ENCODE measurements at regions not wholly inside any gene's neighbourhood (a gene's known extent, or its start where the extent isn't known, plus 50 kb on each side); places are given as distances from the start of the nearest gene placed in this dataset.

GRCh38 chr5:124591583-124591982 is 154.9 kb downstream of the ZNF608 start:
- DNase-seq (ENCODE audit: low read depth in 4 of 4, low spot score in 2 of 4): no peak

GRCh38 chr5:124590686-124591085 is 155.8 kb downstream of the ZNF608 start:
- DNase-seq (ENCODE audit: low read depth in 4 of 4, low spot score in 2 of 4): no peak

DNA sequence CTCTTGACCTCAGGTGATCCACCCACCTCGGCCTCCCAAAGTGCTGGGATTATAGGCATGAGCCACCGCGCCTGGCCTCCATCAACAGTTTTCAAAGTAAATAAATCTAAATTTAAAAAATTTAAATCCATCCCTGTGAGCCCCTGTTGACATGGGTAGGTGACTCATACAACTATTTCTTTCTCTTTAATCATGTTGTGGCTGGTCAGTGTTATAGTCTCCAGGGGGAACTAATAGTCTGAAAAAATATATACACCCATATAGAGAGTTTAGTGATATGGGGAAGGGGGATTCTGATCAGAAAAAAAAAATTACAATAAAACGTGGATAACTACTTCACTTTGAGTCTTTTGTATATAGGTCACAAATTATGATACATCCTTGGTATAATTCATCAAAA is 159.2 kb downstream of the ZNF608 start:
- DNase-seq (ENCODE audit: low read depth in 4 of 4, low spot score in 2 of 4): no peak

- no peak for DNase-seq (ENCODE audit: low read depth in 4 of 4, low spot score in 2 of 4)
Observed at GRCh38 chr5:124584991-124585715, 161.3 kb downstream of the ZNF608 start.

DNA sequence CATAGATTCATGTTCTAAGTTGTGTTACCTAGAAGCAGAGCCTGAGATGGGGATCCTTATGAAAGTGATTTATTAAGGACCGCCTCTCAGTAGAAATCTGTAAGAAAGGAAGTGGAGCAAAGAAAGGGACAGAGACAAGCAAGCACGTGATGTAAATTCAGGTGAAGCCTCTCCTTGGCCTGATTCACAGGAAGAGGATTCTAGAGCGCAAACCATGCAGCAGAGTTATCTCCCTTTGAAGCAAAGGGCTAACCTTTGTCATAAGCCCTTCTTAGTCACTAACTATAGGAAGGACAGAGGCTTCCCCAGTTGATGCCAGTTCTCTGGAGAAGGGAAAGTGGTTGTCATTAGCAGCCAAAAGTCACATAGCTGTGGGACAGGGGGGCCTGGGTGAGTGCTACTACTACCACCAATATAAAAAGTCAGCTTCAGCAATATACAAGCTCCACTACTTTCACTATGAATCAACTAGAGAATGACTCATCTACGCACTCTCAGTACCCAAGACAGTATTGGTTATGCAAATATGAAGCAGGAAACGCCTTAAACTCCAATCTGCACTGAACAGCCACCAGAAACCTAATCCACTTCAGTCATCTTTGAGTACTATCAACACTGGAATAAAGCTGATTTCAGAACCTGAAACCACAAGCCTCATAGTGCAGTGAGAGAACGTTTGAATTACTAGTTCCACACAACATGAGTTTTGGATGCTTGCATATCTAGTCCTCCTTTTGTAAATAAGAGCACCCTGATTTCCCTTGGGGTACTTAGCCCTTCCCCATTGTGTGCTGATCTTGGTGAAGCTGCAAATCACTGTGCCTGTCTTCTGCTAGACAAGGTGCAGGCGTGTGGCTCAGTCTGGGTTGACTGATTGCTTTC is 162.7 kb downstream of the ZNF608 start:
- DNase-seq (ENCODE audit: low read depth in 4 of 4, low spot score in 2 of 4): no peak

DNA sequence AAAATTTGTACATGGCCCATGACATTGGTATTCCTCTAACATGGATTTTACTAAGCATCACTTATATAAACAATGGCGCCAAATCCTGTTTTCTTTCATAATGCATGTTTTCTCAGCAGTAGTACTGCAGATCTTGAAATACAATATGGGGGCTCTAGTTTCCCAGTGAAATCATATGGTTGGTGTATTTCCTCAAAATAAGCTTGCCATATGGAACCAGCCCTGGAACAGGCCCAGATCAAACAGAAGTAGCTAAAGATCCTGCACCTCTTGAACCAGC is 163.9 kb downstream of the ZNF608 start:
- no peak for DNase-seq (ENCODE audit: low read depth in 4 of 4, low spot score in 2 of 4)

GRCh38 chr5:124581738-124582560 is 164.5 kb downstream of the ZNF608 start:
- DNase-seq (ENCODE audit: low read depth in 4 of 4, low spot score in 2 of 4): peak in 2 of 4 donors; percentile 49 to 56

DNA sequence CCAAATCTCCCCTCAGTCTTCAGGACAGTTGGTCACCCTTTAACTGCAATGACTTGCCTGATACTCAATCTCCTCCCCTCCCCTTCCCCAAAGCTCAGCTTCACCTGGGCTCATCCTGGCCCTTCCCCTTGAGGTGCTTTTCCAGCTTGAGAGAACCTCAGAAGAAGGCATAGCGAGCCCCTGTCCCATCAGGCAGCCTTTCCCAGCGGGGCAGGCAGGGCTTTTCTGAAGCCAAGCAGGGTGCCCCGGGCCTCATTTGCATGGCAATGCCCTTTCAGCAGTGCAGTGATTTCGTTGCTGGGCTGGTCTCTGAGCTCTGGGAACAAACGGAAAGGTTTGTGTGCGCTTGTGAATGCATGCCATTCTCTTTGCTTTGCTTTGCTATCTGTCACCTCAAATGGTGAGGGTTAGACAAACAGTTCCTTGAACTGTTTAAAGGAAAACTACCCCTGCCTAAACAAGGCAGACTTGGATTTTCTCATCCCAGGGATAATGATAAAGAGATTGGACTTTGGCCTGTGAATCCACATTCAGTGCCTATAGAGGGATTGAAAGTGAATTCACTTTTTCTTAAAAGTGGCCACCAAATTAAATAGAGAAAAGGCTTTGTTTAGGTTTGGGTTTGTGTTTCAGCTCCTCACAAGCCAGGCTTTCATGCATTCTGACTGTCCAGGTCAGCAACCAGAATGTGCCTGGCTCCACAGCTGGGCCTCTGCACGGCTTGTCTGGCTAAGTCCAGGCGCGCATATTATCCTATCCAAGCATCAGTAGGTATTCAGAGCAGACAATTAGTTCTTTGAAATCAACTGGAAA is 165.3 kb downstream of the ZNF608 start:
- no peak for DNase-seq (ENCODE audit: low read depth in 4 of 4, low spot score in 2 of 4)

DNA sequence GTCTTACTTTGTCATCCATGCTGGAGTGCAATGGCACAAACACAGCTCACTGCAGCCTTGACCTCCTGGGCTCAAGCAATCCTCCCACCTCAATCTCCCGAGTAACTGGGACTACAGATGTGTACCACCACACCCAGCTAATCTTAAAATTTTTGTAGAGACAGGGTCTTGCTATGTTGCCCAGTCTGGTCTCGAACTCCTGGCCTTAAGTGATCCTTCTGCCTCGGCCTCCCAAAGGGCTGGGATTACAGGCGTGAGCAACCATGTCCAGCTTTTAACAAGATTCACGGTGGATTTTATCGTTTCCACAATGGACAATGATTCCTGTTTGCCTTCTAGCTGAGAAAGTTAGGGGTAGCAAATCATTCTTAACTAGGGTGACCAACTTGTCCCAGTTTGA is 165.9 kb downstream of the ZNF608 start:
- no peak for DNase-seq (ENCODE audit: low read depth in 4 of 4, low spot score in 2 of 4)

- DNase-seq (ENCODE audit: low read depth in 4 of 4, low spot score in 2 of 4): no peak
Observed at GRCh38 chr5:124576848-124577409, 169.5 kb downstream of the ZNF608 start.

DNA sequence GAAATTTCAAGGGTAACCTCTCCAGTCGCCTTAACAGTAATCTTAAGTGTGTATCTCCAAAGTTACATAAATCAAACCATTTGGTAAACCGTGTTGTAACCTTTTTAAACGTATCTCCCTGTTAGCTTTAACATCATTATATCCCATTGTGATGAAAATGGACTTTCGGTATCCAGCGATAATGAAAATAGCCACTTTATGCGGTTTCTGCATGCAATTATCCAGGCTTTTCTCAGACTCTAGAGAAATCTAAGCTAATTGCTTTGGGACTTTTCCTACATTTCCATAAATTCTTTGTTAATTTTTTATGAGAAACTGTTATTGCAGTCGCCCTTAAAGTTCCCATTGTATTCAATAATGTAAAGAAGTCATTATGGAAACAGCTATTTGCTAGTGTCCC is 170.7 kb downstream of the ZNF608 start:
- DNase-seq (ENCODE audit: low read depth in 4 of 4, low spot score in 2 of 4): no peak

DNA sequence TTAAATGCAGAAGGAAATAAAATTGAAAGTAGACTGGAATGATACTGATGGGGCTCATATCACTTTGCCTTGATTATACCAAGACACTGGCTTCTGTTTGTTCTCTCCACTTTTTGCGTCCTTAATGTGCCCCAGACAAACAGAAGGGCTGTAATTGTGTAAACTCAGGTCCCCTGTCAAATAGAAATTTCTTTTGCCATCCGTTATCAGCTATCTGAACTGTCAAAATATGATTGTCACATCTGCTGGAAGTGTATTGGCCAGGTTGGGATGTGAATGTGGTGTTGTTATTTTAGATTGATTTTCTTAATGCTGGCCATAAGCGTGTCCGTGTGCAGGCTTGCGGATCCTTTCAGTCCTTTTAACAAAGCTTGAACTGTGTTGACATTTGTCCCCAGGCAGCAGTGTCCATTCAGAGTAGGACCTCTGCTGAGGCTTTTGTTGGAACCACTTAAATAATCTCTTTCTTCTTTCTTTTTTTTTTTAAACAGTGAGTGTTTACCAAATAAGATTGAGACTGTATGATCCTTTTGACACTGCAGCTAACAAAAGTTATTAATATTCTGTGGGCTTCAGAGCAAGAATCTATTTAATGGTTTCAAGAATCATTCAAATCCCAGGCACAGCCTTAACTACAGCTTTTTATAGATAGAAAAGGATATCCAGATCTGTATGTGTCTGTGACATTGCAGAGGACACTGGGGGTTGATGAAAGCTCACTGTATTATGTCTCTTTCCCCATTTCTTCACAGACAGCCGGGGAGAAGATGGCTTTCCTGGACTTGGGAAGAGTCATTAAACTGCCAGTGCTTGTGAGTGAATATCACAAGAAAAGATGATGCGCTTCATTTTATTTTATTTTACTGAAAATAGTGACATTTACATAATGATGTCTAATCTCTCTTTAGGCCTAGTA is 171.7 kb downstream of the ZNF608 start:
- DNase-seq (ENCODE audit: low read depth in 4 of 4, low spot score in 2 of 4): no peak

DNA sequence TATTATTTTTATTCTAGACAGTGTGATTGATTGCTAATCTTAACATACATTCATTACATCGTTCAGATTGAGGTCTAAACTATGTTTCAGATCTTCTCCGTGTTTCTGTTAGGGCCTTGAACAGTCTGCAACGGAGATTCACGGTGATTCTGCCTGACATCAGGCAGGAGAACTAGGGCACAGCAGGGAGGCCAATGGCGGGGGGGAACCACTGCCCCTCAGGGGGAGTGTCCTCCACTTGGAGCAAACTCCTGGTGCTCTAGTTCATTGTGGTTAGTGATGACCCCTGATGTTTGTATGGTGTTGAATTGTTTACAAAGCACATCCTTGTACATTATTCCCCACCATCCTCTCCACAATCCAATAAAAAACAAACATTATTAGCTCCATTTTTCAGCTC is 173.5 kb downstream of the ZNF608 start:
- DNase-seq (ENCODE audit: low read depth in 4 of 4, low spot score in 2 of 4): no peak

DNA sequence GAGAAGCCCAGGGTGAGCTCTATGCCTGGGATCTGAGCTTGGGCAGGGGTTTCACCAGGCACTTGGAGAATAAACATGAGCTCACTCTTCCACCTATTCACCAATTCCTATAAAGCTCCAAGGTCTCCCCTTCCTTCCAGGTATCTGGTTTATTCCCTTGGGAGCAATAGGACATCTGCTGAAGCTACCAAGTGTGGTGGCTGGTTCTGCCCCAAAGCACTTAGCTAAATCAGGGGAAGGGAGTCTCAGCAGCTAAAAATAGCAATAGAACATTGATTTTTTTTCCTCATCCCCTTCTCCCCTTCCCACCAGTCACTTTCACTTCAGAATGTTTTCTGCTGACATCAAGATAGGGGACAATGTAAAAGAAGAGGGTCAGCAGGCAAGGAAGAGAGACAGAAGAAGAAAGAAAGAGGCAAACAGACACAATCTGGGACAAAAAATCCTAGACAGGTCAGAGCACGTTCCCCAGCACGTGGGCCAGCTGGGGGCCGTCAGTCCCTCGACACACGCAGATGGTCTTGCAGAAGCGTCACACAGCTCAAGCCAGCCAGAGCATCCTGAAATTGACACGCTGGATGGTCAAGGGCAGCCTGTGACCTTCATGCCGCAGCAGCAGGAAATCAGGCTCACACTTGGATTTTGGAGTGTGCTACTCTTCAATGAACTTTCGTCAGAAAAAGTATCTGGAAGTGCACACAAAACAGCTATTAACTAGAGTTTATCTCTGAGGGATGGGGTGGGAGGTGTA is 176.0 kb downstream of the ZNF608 start:
- no peak for DNase-seq (ENCODE audit: low read depth in 4 of 4, low spot score in 2 of 4)

- DNase-seq (ENCODE audit: low read depth in 4 of 4, low spot score in 2 of 4): no peak
Observed at GRCh38 chr5:124566875-124567450, 179.5 kb downstream of the ZNF608 start.

DNA sequence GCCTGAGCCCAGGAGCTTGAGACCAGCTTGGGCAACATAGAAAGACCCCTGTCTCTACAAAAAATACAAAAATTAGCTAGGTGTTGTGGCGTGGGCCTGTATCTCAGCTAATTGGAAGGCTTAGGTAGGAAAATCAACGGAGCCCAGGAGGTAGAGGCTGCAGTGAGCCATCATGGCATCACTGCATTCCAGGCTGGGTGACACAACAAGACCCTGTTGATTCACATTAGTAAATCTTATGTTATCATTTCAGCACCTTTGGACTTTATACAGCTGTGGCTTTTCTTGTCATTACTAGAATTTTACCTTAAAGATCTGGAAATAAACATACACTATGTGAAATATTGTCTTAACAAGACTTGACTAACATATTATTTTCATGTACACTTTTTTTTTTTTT is 185.0 kb downstream of the ZNF608 start:
- no peak for DNase-seq (ENCODE audit: low read depth in 4 of 4, low spot score in 2 of 4)

DNA sequence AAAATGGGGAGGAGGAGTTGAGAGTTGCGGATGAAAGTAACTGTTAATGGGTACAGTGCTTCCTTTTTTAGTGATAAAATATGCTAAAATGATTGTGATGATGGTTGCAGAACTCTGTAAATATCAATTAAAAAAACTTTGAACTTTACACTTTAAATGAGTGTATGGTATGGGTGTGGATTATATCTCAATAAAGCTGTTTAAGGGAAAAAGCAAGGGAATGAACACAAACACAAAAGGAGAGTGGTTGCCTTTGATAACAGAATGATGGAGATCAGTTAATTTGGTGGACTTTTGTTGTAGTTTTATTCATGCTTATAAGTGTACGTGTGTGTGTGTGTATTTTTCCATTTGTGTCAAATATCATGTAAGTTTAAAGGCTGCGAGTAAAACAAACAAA is 186.1 kb downstream of the ZNF608 start:
- DNase-seq (ENCODE audit: low read depth in 4 of 4, low spot score in 2 of 4): no peak

DNA sequence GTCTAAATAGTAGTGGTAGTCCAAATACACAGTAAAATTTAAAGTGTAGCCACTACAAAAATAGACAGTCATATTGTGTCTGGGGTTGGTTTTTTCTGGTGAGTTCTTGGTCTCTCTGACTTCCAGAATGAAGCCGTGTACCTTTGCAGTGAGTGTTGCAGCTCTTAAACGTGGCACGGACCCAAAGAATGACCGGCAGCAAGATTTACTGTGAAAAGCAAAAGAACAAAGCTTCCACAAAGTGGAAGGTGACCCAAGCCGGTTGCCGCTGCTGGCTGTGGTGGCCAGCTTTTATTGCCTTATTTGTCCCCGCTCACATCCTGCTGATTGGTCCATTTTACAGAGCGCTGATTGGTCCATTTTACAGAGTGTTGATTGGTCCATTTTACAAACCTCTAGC is 188.7 kb downstream of the ZNF608 start:
- no peak for DNase-seq (ENCODE audit: low read depth in 4 of 4, low spot score in 2 of 4)

All from left renal cortex interstitium (tissue), 4 donors.